WTC11 (cell line): ENCODE measurements at regions not wholly inside any gene's neighbourhood (a gene's known extent, or its start where the extent isn't known, plus 50 kb on each side); places are given as distances from the start of the nearest gene placed in this dataset.

Experiments
- ATAC-seq: fragments of 200-7000 bp; cut with Tn5 transposase; 2 replicates; pipeline ENCODE4 v1.10.0; 2021; ENCODE audit warnings: mild to moderate bottlenecking, moderate library complexity
- CTCF ChIA-PET: fragments of 300-600 bp; sonication (Branson Sonifier 250); formaldehyde crosslinking; loops from one replicate; lab custom pipeline; 2021; ENCODE audit warnings: antibody characterized with exemption; lab: Charles Lee
- POLR2A ChIA-PET: fragments of 350-600 bp; sonication (Branson Sonifier 250); formaldehyde crosslinking; loops from one replicate; lab custom pipeline; 2021; ENCODE audit warnings: antibody characterized with exemption; lab: Charles Lee
- DNase-seq: peaks from one replicate; pipeline ENCODE4 v3.0.0; 2021; ENCODE audit warnings: low spot score
- H3K27ac Mint-ChIP-seq: 2 replicates; pipeline ENCODE4 v1.8.0; 2021; ENCODE audit warnings: mixed read lengths
- H3K27me3 Mint-ChIP-seq: 2 replicates; pipeline ENCODE4 v1.8.0; 2021; ENCODE audit warnings: low read depth, mild to moderate bottlenecking, moderate library complexity, mixed read lengths
- H3K36me3 Mint-ChIP-seq: 2 replicates; pipeline ENCODE4 v1.8.0; 2021; ENCODE audit warnings: mixed read lengths
- H3K4me1 Mint-ChIP-seq: 2 replicates; pipeline ENCODE4 v1.8.0; 2022; ENCODE audit warnings: mixed read lengths
- H3K4me3 Mint-ChIP-seq: 2 replicates; pipeline ENCODE4 v1.8.0; 2021; ENCODE audit warnings: mild to moderate bottlenecking, moderate library complexity, mixed read lengths
- H3K9me3 Mint-ChIP-seq: 2 replicates; pipeline ENCODE4 v1.8.0; 2021; ENCODE audit warnings: mixed read lengths
- ETV6 ChIP-seq: sonication (generic); formaldehyde crosslinking; IDR thresholded peaks from 2 replicates; pipeline ENCODE4 v1.8.1; 2022; ENCODE audit warnings: mild to moderate bottlenecking, missing genetic modification reagents
- IRF2 ChIP-seq: sonication (generic); formaldehyde crosslinking; IDR thresholded peaks from 2 replicates; pipeline ENCODE4 v1.8.0; 2022; ENCODE audit warnings: low read depth, missing genetic modification reagents, borderline replicate concordance
- JAZF1 ChIP-seq: fragments of 250-450 bp; sonication (Bioruptor Pico); IDR thresholded peaks from 2 replicates; pipeline ENCODE4 v1.9.0; 2021; ENCODE audit warnings: moderate library complexity, mild to moderate bottlenecking, inconsistent platforms
- NFE2L1 ChIP-seq: sonication (generic); formaldehyde crosslinking; IDR thresholded peaks from 2 replicates; pipeline ENCODE4 v1.8.1; 2023; ENCODE audit warnings: missing genetic modification reagents
- TEAD1 ChIP-seq: sonication (generic); formaldehyde crosslinking; IDR thresholded peaks from 2 replicates; pipeline ENCODE4 v1.8.0; 2022; ENCODE audit warnings: mild to moderate bottlenecking, missing genetic modification reagents
- ZNF219 ChIP-seq: sonication (generic); formaldehyde crosslinking; IDR thresholded peaks from 2 replicates; pipeline ENCODE4 v1.8.0; 2023; ENCODE audit warnings: missing genetic modification reagents, mild to moderate bottlenecking, borderline replicate concordance
- ZNF232 ChIP-seq: sonication (generic); formaldehyde crosslinking; IDR thresholded peaks from 2 replicates; pipeline ENCODE4 v1.8.0; 2022; ENCODE audit warnings: mild to moderate bottlenecking, missing genetic modification reagents
- TF ChIP-seq, protein P1 (sequence below): sonication (generic); formaldehyde crosslinking; IDR thresholded peaks from 2 replicates; pipeline ENCODE4 v1.8.1; 2023; ENCODE audit warnings: mild to moderate bottlenecking, missing genetic modification reagents, borderline replicate concordance
- TF ChIP-seq, protein P2 (sequence below): fragments of 250-450 bp; sonication (Bioruptor Pico); IDR thresholded peaks from 2 replicates; pipeline ENCODE4 v1.9.0; 2021; ENCODE audit warnings: mild to moderate bottlenecking, borderline replicate concordance
- TF ChIP-seq, protein P3 (sequence below): sonication (generic); formaldehyde crosslinking; IDR thresholded peaks from 2 replicates; pipeline ENCODE4 v1.8.1; 2023; ENCODE audit warnings: mild to moderate bottlenecking, missing genetic modification reagents

DNA sequence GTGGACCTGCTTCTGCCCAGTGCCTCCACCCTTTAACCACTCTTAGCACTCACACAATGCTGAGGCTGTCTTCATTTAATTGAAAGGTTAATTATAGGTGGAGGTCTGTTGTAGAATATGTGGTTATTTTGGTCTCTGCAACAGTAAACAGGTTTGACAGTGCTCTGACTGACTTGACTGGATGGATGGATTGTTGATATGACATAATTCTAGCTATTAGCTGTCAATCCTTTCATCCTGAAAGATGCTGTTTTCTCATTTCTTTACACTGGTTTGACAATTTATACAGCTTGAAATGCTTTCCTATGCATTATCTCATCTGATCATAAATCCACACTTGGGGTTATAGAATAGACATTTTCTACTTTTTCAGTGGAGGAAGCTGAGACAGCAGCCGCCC, 210.7 kb downstream of the CDH26 start (continued):
- TF ChIP-seq, protein P1, sequence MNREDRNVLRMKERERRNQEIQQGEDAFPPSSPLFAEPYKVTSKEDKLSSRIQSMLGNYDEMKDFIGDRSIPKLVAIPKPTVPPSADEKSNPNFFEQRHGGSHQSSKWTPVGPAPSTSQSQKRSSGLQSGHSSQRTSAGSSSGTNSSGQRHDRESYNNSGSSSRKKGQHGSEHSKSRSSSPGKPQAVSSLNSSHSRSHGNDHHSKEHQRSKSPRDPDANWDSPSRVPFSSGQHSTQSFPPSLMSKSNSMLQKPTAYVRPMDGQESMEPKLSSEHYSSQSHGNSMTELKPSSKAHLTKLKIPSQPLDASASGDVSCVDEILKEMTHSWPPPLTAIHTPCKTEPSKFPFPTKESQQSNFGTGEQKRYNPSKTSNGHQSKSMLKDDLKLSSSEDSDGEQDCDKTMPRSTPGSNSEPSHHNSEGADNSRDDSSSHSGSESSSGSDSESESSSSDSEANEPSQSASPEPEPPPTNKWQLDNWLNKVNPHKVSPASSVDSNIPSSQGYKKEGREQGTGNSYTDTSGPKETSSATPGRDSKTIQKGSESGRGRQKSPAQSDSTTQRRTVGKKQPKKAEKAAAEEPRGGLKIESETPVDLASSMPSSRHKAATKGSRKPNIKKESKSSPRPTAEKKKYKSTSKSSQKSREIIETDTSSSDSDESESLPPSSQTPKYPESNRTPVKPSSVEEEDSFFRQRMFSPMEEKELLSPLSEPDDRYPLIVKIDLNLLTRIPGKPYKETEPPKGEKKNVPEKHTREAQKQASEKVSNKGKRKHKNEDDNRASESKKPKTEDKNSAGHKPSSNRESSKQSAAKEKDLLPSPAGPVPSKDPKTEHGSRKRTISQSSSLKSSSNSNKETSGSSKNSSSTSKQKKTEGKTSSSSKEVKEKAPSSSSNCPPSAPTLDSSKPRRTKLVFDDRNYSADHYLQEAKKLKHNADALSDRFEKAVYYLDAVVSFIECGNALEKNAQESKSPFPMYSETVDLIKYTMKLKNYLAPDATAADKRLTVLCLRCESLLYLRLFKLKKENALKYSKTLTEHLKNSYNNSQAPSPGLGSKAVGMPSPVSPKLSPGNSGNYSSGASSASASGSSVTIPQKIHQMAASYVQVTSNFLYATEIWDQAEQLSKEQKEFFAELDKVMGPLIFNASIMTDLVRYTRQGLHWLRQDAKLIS (CRISPR knock-in tag), result no peak
- TF ChIP-seq TEAD1 (CRISPR knock-in tag) (no peak), ETV6 (no peak), ZNF219 (CRISPR knock-in tag) (no peak)
- TF ChIP-seq, protein P2, sequence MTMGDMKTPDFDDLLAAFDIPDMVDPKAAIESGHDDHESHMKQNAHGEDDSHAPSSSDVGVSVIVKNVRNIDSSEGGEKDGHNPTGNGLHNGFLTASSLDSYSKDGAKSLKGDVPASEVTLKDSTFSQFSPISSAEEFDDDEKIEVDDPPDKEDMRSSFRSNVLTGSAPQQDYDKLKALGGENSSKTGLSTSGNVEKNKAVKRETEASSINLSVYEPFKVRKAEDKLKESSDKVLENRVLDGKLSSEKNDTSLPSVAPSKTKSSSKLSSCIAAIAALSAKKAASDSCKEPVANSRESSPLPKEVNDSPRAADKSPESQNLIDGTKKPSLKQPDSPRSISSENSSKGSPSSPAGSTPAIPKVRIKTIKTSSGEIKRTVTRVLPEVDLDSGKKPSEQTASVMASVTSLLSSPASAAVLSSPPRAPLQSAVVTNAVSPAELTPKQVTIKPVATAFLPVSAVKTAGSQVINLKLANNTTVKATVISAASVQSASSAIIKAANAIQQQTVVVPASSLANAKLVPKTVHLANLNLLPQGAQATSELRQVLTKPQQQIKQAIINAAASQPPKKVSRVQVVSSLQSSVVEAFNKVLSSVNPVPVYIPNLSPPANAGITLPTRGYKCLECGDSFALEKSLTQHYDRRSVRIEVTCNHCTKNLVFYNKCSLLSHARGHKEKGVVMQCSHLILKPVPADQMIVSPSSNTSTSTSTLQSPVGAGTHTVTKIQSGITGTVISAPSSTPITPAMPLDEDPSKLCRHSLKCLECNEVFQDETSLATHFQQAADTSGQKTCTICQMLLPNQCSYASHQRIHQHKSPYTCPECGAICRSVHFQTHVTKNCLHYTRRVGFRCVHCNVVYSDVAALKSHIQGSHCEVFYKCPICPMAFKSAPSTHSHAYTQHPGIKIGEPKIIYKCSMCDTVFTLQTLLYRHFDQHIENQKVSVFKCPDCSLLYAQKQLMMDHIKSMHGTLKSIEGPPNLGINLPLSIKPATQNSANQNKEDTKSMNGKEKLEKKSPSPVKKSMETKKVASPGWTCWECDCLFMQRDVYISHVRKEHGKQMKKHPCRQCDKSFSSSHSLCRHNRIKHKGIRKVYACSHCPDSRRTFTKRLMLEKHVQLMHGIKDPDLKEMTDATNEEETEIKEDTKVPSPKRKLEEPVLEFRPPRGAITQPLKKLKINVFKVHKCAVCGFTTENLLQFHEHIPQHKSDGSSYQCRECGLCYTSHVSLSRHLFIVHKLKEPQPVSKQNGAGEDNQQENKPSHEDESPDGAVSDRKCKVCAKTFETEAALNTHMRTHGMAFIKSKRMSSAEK (CRISPR knock-in tag), result no peak
- TF ChIP-seq, all 79 proteins: peak for 0

DNA sequence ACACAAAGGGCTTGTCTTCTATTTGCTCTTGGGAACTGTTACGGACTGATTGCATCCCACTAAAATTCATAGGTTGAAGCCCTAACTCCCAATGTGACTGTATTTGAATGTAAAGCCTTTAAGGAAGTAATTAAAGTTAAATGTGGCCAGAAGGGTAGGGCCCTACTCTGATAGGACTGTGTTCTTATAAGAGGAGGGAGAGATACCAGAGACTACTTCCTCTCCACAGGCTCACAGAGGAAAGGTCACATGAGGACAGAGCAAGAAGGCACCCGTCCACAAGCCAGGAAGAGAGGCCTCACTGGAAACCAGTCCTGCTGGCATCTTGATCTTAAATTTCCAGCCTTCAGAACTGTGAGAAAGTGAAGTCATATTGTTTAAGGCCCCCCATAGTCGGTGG, 211.9 kb downstream of the CDH26 start:
- no peak for ATAC-seq
- Mint-ChIP-seq H3K4me3 (no peak overlapping the region), H3K27me3 (peaks cover 19% of the 10 kb centered on the region), H3K27ac (no peak overlapping the region), H3K4me1 (no peaks in the 10 kb centered on the region), H3K36me3 (peaks cover 9% of the 10 kb centered on the region; the same call in 1 of the 2 replicates), H3K9me3 (peaks cover 20% of the 10 kb centered on the region)
- DNase-seq, result no peak
- CTCF ChIA-PET, result no interaction called here
- TF ChIP-seq NFE2L1 (CRISPR knock-in tag) (no peak), ZNF232 (CRISPR knock-in tag) (no peak), IRF2 (CRISPR knock-in tag) (no peak), JAZF1 (CRISPR knock-in tag) (no peak)
- TF ChIP-seq, protein P3, sequence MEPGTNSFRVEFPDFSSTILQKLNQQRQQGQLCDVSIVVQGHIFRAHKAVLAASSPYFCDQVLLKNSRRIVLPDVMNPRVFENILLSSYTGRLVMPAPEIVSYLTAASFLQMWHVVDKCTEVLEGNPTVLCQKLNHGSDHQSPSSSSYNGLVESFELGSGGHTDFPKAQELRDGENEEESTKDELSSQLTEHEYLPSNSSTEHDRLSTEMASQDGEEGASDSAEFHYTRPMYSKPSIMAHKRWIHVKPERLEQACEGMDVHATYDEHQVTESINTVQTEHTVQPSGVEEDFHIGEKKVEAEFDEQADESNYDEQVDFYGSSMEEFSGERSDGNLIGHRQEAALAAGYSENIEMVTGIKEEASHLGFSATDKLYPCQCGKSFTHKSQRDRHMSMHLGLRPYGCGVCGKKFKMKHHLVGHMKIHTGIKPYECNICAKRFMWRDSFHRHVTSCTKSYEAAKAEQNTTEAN (CRISPR knock-in tag), result no peak
- TF ChIP-seq, protein P2 (CRISPR knock-in tag), result no peak
- POLR2A ChIA-PET, result no interaction called here
